BE2C (cell line): ENCODE measurements at regions not wholly inside any gene's neighbourhood (a gene's known extent, or its start where the extent isn't known, plus 50 kb on each side); places are given as distances from the start of the nearest gene placed in this dataset.

Experiments used
- DNase-seq: peaks from one replicate; pipeline ENCODE4 v3.0.0-alpha.2; 2020
- H3K27me3 ChIP-seq: fragments of 250-450 bp; sonication (Bioruptor Pico); 2 replicates; pipeline ENCODE4 v1.5.1; 2020; ENCODE audit warnings: mild to moderate bottlenecking
- H3K36me3 ChIP-seq: fragments of 250-450 bp; sonication (Bioruptor Pico); 2 replicates; pipeline ENCODE4 v1.5.1; 2020; ENCODE audit warnings: mild to moderate bottlenecking
- H3K4me1 ChIP-seq: fragments of 250-450 bp; sonication (Bioruptor Pico); 2 replicates; pipeline ENCODE4 v1.5.1; 2020
- H3K4me3 ChIP-seq: 2 replicates; pipeline ENCODE4 v1.5.1; 2011; ENCODE audit warnings: low read depth, low read length
- H3K9me3 ChIP-seq: fragments of 250-450 bp; sonication (Bioruptor Pico); 2 replicates; pipeline ENCODE4 v1.5.1; 2020
- TF ChIP-seq, protein P1 (sequence below): IDR thresholded peaks from 2 replicates; pipeline ENCODE4 v1.5.1; 2012; ENCODE audit warnings: mild to moderate bottlenecking, low read depth, low read length

DNA sequence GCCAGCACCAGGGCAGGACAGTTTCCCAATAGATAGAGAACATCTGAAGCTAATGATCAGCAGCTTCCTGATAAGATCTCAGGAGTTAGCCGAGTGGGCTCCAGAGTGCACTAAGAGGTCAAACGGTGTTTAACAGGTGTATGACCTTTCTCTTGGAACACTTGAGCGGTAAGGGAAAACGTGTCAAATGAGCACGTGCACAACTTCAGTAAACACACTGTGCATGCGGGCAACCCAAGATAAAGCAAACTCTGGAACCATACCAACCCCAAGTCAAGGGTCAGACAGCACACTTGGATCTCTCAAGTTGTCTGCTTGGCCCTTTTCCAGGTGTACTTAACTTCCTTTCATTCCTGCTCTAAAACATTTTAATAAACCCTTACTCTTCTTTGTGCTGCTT is 1941.5 kb upstream of the PCDH10 start:
- H3K4me1 ChIP-seq = no peaks in the 10 kb centered on the region
- no peak overlapping the region for H3K4me3 ChIP-seq
- no peak for DNase-seq
- no peaks in the 10 kb centered on the region for H3K36me3 ChIP-seq
- TF ChIP-seq, protein P1, sequence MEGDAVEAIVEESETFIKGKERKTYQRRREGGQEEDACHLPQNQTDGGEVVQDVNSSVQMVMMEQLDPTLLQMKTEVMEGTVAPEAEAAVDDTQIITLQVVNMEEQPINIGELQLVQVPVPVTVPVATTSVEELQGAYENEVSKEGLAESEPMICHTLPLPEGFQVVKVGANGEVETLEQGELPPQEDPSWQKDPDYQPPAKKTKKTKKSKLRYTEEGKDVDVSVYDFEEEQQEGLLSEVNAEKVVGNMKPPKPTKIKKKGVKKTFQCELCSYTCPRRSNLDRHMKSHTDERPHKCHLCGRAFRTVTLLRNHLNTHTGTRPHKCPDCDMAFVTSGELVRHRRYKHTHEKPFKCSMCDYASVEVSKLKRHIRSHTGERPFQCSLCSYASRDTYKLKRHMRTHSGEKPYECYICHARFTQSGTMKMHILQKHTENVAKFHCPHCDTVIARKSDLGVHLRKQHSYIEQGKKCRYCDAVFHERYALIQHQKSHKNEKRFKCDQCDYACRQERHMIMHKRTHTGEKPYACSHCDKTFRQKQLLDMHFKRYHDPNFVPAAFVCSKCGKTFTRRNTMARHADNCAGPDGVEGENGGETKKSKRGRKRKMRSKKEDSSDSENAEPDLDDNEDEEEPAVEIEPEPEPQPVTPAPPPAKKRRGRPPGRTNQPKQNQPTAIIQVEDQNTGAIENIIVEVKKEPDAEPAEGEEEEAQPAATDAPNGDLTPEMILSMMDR = no peak
- H3K27me3 ChIP-seq = no peaks in the 10 kb centered on the region
- no peaks in the 10 kb centered on the region for H3K9me3 ChIP-seq

DNA sequence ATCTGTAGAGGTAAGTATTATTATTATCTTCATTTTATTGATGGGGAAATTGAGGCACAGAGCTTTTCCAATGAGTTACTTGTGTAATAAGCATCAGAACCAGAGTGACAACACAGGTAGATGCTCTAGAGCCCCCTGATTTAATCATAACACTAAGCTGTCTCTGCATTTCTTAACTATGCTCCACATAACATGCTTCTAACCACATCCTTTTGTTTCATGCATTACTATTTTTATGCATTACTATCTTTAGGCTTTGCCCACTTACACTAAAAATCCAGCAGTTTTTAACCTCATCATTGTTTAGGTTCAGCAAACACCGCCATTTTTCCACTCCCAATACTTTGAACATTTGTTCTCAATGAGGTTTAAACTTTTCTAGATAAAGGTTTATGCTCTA is 1900.8 kb upstream of the PCDH10 start:
- Histone ChIP-seq H3K27me3 (no peaks in the 10 kb centered on the region), H3K9me3 (no peaks in the 10 kb centered on the region), H3K4me3 (no peak overlapping the region), H3K4me1 (no peaks in the 10 kb centered on the region), H3K36me3 (no peaks in the 10 kb centered on the region)
- DNase-seq = no peak
- TF ChIP-seq, protein P1 = no peak

DNA sequence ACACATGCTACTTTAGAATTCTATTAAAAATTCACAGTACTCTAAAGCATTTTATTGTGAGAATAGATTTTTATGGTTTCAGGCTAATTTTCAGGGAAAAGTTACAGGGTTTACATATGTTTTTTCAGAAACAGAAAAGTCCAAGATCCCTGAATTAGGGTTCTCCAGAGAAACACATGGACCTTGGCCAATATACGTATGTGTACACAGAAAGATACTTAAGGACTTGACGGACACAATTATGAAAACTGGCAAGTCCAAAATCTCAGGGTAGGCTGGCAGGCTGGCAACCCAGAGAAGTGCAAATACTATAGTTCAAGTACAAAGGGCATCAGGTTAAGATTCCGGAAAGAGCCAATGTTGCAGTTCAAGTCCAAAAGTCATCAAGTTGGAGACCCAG is 1897.8 kb upstream of the PCDH10 start:
- H3K36me3 ChIP-seq = no peaks in the 10 kb centered on the region

DNA sequence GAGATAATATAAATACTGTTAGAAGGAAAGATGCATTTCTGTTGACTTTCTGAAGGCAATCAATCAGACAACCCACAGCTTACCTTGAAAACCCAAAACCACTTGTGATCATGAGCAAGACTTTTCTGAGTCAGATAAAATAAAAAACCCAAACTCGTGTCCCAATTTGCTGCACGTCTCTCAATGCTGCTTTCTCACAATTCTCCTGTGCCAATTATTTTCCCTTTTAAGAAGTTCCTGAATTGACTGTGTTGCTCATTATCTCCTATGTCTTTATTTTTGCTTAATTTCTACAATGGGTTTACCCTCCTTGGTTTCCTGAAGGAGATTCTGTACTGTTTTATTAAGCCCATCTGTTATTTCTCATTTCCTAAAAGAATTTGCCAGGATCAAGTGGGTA is 1891.9 kb upstream of the PCDH10 start:
- no peaks in the 10 kb centered on the region for H3K4me1 ChIP-seq
- no peaks in the 10 kb centered on the region for H3K36me3 ChIP-seq
- DNase-seq = no peak
- H3K9me3 ChIP-seq = no peaks in the 10 kb centered on the region
- TF ChIP-seq, protein P1 = no peak
- no peaks in the 10 kb centered on the region for H3K27me3 ChIP-seq
- no peak overlapping the region for H3K4me3 ChIP-seq

More for the DNA sequence above, 1897.8 kb upstream of the PCDH10 start:
- TF ChIP-seq, protein P1 = no peak
- H3K4me1 ChIP-seq = no peaks in the 10 kb centered on the region
- no peaks in the 10 kb centered on the region for H3K9me3 ChIP-seq
- no peaks in the 10 kb centered on the region for H3K27me3 ChIP-seq
- no peak for DNase-seq
- H3K4me3 ChIP-seq = no peak overlapping the region

DNA sequence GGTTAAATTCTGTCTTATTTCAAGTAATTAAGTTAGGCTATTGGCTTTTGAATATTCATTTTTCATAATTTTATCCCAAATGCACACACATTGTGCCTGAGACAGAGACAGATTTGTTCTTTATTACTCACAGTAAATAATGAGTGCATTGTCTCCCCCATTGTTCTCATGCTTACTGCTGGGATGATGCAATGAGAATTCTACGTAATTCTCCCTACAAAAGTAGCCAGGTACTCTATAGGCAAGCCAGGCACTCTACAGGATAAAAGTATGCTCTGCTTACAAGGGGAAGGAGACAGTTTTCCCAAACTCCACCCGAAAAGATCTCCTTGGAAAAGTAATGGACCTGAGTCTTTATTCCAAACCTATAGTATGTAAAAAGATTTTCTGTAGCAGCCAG is 1890.7 kb upstream of the PCDH10 start:
- H3K4me1 ChIP-seq = no peaks in the 10 kb centered on the region
- TF ChIP-seq, protein P1 = no peak
- no peak overlapping the region for H3K4me3 ChIP-seq
- no peaks in the 10 kb centered on the region for H3K27me3 ChIP-seq
- DNase-seq = no peak
- H3K9me3 ChIP-seq = no peaks in the 10 kb centered on the region
- no peaks in the 10 kb centered on the region for H3K36me3 ChIP-seq

DNA sequence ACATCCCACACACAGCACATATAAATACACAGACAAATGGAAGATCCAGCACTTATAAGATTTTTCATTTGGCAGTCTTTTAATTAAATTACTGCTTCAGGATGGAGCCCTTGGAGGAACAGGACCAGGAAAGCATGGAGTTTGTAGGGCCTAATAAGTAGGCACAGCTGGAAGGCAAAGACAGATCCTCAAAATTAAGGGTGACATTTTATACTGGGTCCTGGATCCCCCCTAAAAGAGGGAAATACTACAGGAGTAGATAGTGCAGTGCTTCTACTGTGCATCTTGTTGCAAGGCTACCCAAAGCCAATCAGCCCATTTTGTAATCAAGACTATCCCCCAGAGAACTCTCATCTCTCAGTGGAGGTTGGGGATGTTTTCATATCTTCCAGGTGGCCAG is 1860.7 kb upstream of the PCDH10 start:
- Histone ChIP-seq H3K36me3 (no peaks in the 10 kb centered on the region), H3K9me3 (peaks cover 6% of the 10 kb centered on the region; the same call in 1 of the 2 replicates), H3K4me3 (no peak overlapping the region), H3K4me1 (no peaks in the 10 kb centered on the region), H3K27me3 (no peaks in the 10 kb centered on the region)
- no peak for DNase-seq
- TF ChIP-seq, protein P1 = no peak
